Stimulated activated CD8-positive, alpha-beta memory T cell treated with anti-CD3 and anti-CD28 coated beads, Interleukin-4, amount 100 ng/mL, for 4 hours (primary cell): ENCODE measurements at regions not wholly inside any gene's neighbourhood (a gene's known extent, or its start where the extent isn't known, plus 50 kb on each side); places are given as distances from the start of the nearest gene placed in this dataset.
"Not testable (repeated sequence)": the region's sequence is repeated elsewhere in the genome, so short reads cannot be mapped to it uniquely, and the experiment has no call there.

ENCODE experiments used
- DNase-seq, 2 donors: peaks; one replicate each; pipeline ENCODE4 v3.0.0-alpha.2; 2020; ENCODE audit warnings: low read depth in 2 of 2, low spot score in 1 of 2

DNA sequence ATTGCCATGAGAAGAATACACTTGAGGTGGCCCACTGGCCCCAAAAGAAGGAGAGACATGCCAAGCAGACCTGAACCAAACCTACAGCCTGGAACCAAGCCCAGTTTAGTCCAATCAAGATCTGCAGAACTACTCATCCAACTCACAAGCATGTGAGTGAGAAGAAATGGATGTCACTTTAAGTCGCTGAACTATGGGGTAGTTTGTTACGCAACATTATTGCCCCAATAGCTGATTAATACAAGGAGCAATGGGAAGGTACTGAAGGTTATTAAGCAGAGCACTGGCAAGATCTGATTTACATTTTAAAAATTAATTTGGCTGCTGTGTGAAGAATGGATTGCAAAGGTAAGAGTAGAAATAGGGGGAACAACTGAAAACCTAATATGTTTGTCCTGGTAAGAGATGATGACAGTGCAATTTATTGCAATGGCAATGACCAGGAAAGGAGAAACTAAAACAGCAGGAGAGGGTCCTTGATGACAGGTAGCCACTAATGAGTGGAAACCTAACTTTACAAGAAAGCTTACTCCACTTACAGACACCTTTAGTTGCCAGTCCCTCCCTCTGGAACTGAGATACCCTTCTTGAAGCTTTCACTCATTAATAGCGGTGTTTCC is 132.9 kb upstream of the GRIA1 start:
- no peak for DNase-seq

DNA sequence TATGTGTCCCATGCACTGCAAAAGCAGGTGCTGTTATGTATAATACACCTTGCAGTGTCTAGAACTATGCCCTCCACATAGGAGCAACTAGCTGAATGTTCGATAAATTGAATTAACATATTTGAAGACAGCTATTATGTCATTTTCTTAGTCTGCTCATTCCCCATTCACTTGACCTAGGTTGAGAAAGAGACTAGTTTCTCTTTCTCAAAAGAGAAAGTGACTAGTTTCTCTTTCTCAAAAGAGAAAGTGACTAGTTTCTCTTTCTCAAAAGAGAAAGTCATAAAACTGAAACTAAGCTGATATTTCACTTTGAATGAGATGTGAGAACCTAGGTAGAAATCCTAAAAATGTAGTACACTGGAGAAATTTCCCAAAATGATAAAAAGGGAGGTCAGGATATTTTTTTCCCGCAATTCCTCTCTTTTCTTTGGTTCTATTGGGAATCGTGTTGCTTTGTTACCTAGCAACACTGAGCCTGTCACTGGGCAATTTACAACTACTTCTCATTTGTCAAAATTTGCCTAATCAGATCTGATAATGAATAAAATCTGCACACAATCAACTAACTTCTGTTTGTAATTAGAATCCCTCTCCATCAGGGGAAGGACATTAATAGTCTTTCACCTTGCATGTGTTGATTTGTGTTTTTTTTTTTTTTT is 132.0 kb upstream of the GRIA1 start:
- no peak for DNase-seq

DNA sequence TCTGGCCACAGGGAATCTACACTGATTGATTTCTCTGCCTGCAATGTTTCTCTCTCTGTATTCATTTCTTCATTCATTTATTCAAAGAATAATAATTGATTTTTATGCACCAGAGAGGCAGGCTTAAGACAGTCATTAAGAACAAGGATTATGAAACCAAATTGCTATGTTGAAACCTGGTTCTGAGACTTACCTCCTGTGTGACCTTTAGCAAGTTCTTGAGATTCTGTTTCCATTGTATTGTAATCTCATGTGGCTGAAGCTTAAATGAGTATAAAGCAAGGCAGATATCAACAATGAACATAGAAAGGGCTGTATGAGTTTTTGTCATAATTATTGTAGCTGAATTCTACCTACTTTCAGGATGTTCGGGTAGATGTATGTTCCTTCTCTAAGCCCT is 129.6 kb upstream of the GRIA1 start:
- DNase-seq = no peak

DNA sequence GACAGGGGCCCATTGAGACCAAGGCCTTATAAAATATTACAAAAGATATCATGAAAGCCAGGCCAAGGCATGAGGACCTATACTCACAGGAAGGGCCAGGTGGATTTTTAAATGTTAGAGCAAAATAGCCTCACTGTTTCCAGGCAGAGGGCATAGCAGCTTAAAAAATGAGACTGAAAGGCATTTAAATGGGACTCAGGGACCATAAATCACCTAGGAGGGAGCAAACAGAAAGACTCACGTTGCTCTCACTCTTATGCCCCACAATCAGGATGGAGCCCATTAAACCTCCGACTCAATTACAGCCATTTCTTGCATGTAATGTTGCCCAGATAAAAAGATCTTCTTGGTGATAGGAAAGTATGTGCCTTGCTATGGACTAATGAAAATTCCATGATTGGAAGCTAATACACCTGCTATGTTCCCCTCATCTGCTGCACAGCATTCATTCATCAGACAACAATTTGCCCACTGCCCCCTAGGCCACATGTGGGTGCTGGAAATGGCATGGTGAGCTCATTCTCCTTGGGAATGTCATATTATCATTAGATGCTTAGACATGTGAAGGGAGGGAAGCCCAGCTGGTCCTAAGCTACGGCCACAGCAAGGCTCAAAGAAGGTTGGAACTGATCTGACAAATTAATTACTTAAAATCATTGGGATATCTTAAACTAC is 128.6 kb upstream of the GRIA1 start:
- DNase-seq = no peak

DNA sequence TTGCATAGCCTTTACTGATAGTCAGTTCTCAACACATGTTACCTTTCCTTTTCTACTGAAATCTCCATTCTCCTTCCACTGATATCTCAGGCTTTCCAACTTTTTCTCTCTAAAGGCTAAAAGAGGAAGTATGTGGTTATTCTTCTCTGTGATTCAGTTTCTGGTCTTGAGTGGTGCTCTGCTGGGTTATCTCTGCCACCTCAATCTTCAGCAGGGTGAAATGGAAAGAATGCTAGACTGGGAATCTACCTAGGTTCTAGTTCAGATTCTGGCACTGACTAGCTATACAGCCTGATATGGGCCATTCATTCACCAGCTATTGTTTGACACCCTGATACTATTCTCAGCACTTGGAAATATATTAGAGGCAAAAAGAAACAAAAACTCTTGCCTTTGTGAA is 124.9 kb upstream of the GRIA1 start:
- no peak for DNase-seq

DNA sequence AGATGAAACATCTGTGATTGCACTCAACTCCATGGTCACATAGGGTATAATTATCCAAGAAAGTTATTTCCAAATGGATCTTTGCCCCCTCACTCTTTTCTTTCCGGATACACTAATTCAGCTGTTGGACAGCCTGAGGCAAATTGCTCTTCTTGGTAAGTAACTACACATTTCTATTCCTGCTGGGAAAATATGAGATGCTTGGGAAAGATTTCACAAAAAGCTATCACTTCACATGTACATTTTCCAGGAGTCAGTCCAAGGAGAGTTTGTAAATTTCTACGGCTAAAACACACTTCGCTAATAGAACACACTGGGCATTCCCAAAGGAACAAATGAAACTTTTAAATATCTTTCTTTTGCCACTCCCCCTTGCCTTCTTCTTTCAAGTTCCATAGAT is 123.0 kb upstream of the GRIA1 start:
- no peak for DNase-seq

DNA sequence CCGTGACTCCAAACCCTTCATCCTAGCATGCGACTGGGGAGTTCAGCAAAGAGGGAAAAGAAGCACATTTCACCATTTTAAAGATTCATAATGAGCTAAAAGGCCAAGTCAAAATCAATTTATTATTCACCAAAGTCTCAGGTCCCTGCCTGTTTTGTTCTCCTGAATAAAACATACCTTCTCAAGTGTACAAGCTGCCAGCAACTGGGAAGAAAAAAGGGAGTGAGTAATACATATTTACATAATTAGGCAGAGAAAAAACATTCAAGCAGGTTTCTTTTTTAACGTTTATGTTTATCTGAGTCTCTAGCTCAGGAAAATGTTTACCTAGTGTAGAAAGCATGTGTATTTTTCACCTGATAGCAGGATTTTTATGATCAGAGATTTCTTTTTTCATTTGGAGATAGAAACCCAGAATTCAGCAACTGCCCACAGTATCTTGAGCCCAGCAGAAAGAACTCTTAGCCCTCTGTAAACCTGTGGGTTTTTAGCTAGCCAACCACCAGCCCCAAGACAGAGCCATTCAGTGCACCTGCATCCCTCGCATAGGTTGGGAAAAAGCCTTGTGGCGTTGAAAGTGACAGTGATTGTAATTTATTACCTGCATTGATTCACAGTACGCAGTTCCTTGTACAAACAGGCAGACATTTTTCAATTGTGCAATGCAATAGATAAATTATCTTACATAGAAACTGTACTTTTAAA is 117.9 kb upstream of the GRIA1 start:
- no peak for DNase-seq

DNA sequence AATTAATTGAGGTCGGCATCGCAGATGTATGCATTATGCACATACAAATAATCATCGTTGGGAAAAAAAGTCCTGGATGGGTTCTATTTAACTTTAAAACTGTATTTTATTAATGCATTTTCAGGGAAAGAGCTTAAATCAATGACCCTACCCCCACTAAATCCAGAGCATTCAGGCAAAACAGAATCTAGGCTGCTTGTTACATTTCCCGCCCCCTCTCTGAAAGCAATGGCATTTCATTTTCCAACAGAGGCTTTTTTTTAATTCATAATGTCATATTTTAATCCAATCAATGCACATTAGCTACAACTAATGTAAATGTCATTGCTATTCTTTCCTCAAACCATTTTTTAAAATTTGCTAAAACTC is 117.4 kb upstream of the GRIA1 start:
- DNase-seq = no peak

DNA sequence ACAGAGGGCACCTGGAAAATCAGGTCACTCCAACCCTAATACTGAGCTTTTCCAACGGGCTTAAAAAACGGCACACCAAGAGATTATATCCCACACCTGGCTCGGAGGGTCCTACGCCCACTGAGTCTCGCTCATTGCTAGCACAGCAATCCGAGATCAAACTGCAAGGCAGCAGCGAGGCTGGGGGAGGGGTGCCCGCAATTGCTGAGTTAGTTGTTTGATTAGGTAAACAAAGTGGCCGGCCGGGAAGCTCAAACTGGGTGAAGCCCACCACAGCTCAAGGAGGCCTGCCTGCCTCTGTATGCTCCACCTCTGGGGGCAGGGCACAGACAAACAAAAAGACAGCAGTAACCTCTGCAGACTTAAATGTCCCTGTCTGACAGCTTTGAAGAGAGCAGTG is 108.8 kb upstream of the GRIA1 start:
- not testable (repeated sequence) for DNase-seq

DNA sequence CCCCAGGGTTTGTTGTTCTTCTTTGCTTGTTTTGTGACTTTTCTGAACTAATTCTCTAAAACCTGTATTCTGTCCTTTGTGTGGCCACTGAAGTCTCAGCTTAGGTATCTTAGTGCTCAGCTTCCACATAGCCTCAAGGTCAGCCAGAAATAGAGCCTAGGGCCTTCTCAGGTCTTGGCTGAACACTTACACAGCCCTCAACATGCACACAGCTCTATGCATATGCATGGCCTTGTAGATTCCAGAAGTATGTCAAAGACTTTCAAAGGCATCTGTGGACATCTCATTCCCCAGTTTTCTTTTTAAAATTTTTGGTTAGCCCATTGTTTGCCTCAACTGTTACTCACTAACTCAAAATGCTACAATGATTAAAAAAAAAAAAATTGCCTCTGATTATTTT is 99.9 kb upstream of the GRIA1 start:
- no peak for DNase-seq

DNA sequence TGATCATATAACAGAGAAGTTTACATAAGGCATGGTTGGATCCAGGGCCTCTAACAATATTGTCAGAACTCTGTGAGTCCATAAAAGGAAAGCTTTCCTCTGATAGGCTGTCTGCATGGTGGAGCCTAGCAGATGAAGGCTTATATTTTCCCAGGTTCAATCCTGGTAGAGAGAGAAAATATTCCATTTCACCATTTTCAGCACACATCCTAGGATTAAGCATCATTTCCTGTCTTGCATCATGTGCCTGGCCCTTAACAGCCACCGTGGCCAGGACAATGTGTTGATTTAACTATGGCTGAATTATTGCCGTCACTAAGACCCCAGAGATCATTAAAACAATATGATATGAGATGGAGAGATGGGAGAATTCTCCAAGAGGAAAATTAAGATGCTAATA is 90.9 kb upstream of the GRIA1 start:
- no peak for DNase-seq

DNA sequence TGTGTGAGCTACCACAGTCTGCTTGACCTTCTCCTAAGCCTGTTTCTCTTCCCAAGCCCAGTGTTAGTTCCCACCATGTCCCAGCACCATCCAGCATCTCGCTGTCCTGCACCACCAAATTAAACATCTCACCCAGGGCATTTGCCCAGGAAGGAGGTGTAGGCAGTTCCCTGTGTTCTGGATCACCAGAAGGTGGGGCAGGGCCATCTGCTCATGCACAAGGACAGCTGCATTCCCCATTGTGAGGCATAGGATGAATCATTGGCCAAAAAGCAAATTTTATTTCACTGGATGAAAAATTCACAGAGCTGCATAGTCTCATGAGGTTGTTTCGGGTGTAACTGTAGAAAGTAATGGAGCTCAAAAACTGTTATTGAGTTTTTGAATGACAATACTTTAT is 89.5 kb upstream of the GRIA1 start:
- DNase-seq = no peak

DNA sequence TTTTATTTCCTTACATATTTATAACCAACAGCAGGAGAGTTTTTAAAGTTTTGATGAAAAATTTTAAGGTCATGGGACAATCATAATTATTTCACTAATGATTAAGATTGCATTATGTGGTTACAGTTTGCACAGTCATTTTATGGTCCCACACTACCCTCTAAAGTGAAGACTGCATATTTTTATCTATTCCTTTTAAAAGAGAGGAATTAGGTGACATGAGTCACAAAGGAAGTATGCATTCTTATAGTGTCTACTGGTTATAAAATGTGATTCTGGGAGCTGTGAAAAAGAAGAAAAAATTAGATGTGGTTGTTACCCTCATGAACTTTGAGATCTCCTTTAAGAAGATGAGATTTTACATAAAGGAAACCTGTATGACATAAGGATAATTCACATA is 87.9 kb upstream of the GRIA1 start:
- no peak for DNase-seq

DNA sequence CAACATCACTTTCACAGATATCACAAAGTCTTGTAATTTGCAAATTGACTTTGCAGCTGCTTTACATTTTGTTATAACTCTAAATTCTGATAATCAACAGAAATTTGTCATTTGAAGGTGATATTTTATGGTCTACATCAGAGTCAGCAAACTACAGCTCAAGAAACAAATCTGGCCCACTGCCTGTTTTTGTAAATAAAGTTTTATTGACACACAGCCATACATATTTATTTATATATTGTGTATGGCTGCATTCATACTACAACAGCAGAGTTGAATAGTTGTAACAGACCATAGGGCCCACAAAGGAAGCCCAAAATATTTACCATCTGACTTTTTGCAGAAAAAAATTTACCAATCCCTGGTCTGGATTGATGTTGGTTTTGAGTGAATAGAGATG is 87.0 kb upstream of the GRIA1 start:
- DNase-seq = no peak

DNA sequence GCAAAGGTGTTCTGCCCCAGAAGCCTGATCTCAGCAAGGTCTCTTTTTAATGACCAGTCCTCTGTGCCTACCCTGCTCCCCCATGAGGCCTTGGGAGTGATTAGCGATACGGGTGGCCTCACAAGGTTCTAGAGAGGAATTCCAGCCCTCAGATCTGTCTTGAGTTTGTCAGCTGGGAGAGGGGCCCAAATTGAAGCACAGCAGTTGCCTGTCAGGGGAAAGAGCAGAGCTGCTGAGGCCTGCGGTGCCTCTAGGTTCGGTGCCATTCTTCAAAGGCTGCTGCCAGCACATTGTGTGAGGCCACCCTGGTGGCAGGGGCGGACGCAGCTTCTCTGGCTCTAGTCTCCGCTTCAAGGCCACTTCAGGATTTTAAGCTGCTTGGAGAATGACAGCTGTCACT is 85.7 kb upstream of the GRIA1 start:
- DNase-seq = no peak

DNA sequence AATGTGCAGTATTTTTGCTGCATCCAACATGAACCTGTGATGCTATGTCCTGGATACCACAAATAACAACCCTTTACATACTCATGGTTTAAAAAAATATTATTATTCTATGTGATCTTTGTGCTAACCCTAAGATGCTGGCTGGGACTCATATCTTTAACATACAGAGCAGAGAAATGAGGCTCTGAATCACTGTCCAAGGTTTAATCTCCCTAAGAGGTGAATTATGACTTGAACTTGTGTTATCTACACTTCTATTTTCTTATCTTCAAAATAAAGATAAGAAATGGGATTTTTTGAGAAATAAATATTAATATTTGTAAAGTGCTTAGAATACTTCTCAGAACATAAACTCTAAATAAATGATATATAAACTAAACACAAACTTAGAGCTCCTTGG is 68.8 kb upstream of the GRIA1 start:
- DNase-seq = no peak

DNA sequence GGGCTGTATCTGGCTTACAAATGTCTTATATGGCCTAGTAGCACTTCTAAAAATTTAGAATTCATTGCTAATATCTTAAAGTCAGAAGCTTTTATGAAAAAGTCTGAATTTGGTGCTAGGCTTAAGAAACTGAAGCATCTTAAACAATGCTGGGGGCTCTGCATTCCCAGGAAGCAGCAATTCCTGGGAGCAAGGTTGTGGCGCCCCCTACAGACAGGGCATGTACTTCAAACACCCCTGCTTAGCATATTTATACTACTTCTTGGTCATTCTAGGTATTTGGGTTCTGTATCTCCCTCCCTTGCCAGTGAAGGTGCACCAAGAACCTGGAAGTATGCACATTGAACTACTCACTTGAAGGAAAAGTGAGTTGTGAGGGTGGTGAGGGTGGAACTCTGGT is 64.6 kb upstream of the GRIA1 start:
- no peak for DNase-seq

DNA sequence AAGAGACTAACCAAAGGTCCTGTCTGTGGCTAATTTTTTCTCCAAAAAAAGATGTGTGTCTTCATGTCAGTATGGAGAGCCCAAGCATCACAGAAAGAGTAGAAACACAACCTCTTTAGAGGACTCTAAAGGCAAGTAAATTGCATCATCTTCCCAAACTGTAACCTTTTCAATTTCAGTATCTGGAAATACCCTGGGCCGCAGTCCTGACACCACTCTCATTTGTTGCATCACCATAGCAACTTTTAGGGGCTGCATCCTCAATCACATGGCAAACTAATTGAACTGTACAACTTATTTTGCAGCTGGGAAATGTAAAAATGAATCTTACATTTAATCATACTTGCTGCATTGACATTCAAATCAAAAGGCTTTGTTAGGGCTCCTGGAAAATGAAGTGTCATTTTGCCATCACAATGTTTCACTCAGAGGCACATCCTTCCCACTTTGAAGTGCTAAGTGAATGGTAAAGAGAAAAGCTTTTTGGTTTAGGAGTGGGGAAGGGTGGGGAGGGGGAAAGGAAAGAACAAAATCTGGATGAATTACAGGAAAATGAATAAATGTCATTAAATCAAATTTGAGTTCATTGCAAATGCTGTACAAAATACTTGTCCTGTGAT is 60.6 kb upstream of the GRIA1 start:
- no peak for DNase-seq

DNA sequence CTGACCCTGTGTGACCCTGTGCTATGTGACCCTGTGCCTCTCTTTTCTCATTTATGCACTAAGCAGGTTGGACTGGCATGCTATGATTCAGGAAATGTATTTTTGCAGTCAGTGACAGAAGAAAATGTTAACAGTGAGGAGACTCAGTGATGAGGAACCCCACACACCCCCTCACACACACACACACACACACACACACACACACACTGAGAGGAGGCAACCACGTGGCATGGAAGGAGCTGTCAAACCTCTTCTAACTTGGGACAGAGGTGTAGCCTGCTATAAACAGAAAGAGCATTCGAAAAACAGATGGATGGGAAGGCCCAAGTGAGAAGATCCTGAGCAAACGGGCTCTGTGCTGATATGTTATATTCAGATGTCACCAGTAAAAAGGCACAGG is 57.9 kb upstream of the GRIA1 start:
- no peak for DNase-seq

DNA sequence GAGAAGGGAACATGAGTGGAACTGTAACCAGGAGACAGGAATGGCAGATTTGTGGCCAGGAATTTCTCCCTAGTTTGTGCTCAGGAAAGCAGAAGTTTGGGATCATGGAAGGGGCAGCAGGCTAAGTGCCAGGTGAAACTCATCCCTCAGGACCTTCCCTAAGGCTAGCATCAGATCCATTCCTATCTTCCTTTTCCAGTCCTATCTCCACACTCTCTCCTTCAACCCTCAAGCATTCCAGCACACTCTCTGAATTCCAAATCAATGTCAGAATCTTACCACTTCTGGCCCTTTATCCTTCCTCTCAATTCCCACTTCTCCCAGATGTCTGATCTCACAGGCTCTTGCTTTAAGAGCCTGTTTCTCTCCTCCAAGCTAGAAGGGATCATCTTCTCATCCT is 53.2 kb upstream of the GRIA1 start:
- no peak for DNase-seq

DNA sequence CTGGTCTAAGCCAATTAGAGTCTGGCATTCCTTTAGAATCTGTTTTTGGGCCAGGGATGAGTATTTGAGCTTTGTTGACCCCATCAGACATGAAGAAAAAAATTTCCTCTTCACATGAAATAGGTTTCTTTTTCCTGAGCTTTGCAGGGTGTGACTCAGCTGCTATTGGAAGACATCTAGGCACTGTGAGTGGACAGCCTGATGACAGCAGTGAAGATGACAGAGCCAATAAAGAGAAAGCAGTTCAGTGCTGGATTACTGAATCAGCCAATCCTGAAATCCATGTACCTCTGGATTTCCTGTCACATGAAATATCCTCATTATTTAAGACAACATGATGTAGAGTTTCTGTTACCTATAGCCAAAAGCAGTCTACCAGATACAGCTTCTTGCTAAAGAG is 51.3 kb upstream of the GRIA1 start:
- no peak for DNase-seq
